ENCODE measurements at regions not wholly inside any gene's neighbourhood (a gene's known extent, or its start where the extent isn't known, plus 50 kb on each side); places are given as distances from the start of the nearest gene placed in this dataset.

DNA sequence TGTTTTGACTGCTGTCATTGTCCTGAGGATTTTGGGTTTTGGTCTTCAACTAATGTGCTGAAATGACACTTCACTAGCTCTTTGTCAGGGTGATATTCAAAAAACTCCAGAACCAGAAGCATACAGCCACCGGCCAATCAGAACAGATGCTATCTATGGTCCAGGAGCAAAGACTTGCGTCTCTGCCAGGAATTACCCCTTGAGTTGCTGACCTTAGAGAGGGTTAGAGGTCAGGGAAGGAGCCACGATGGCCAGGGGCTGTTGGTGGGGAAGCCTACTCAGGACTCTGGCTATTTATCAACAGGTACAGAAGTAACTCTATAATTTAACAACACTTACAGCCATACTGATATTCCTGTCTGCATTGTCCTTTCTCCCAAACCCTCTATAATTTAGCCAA, 356.8 kb downstream of the EFNA5 start:
- TF ChIP-seq, protein P1, sequence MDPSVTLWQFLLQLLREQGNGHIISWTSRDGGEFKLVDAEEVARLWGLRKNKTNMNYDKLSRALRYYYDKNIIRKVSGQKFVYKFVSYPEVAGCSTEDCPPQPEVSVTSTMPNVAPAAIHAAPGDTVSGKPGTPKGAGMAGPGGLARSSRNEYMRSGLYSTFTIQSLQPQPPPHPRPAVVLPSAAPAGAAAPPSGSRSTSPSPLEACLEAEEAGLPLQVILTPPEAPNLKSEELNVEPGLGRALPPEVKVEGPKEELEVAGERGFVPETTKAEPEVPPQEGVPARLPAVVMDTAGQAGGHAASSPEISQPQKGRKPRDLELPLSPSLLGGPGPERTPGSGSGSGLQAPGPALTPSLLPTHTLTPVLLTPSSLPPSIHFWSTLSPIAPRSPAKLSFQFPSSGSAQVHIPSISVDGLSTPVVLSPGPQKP (IDR thresholded peaks at IDR 0.05; ENCODE audit: borderline replicate concordance, low read depth, low read length) = no peak
- TF ChIP-seq RAD21 (IDR thresholded peaks at IDR 0.05; ENCODE audit: low read length) = no peak
- TF ChIP-seq RFX5 (IDR thresholded peaks at IDR 0.05; ENCODE audit: low read depth, low read length) = no peak
- no peak for TF ChIP-seq NFE2L2 (IDR thresholded peaks at IDR 0.05; ENCODE audit: low read depth, low read length)
- TF ChIP-seq CHD1 (IDR thresholded peaks at IDR 0.05; ENCODE audit: low read depth, low read length) = no peak
- TF ChIP-seq MAFK (IDR thresholded peaks at IDR 0.05; ENCODE audit: low read depth, low read length) = no peak
- TF ChIP-seq, protein P2, sequence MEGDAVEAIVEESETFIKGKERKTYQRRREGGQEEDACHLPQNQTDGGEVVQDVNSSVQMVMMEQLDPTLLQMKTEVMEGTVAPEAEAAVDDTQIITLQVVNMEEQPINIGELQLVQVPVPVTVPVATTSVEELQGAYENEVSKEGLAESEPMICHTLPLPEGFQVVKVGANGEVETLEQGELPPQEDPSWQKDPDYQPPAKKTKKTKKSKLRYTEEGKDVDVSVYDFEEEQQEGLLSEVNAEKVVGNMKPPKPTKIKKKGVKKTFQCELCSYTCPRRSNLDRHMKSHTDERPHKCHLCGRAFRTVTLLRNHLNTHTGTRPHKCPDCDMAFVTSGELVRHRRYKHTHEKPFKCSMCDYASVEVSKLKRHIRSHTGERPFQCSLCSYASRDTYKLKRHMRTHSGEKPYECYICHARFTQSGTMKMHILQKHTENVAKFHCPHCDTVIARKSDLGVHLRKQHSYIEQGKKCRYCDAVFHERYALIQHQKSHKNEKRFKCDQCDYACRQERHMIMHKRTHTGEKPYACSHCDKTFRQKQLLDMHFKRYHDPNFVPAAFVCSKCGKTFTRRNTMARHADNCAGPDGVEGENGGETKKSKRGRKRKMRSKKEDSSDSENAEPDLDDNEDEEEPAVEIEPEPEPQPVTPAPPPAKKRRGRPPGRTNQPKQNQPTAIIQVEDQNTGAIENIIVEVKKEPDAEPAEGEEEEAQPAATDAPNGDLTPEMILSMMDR (conservative IDR thresholded peaks at IDR 0.05; ENCODE audit: low read depth, low read length) = no peak
- TF ChIP-seq FOS (IDR thresholded peaks at IDR 0.05; ENCODE audit: low read depth, low read length) = no peak
- TF ChIP-seq MAZ (IDR thresholded peaks at IDR 0.05; ENCODE audit: borderline replicate concordance, low read depth, low read length) = no peak
- TF ChIP-seq, protein P3, sequence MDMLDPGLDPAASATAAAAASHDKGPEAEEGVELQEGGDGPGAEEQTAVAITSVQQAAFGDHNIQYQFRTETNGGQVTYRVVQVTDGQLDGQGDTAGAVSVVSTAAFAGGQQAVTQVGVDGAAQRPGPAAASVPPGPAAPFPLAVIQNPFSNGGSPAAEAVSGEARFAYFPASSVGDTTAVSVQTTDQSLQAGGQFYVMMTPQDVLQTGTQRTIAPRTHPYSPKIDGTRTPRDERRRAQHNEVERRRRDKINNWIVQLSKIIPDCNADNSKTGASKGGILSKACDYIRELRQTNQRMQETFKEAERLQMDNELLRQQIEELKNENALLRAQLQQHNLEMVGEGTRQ (IDR thresholded peaks at IDR 0.05; ENCODE audit: low read depth, low read length) = no peak
- no peak for TF ChIP-seq POLR2A (IDR thresholded peaks at IDR 0.05; ENCODE audit: low read depth, low read length)
- no peak for TF ChIP-seq MXI1 (IDR thresholded peaks at IDR 0.05; ENCODE audit: borderline replicate concordance, low read depth, low read length)
- no TSS peak for BruUV-seq (replicated peaks)
- ChIA-PET CTCF (no interaction called here), POLR2A (ENCODE audit: unreplicated experiment) (no interaction called here)
- no peak overlapping the region for H4K5ac ChIP-seq (ENCODE audit: low read depth, low read length)
- no peak overlapping the region for H3K4me2 ChIP-seq (ENCODE audit: low read depth, low read length)
- no peak overlapping the region for H2AK5ac ChIP-seq (ENCODE audit: low read depth, low read length)
- intact Hi-C loops (cut with micrococcal nuclease) = no loop called here
- no peaks in the 10 kb centered on the region; the same call in 1 of the 2 replicates for H3K27me3 ChIP-seq (ENCODE audit: control insufficient read depth, insufficient read depth, low read length)
- H3K79me1 ChIP-seq (ENCODE audit: low read depth in 1 of 2, low read length in 2 of 2) = no peaks in the 10 kb centered on the region
- no peaks in the 10 kb centered on the region for H4K20me1 ChIP-seq (ENCODE audit: insufficient read depth, low read length)
- WGBS, 2 experiments (ENCODE audit: extremely low coverage in 2 of 2, insufficient read length in 1 of 2) = no CpG with 5 or more reads among the region's 3 CpGs
- no peak overlapping the region for H3K4ac ChIP-seq (ENCODE audit: low read depth, low read length)
- no peak overlapping the region for H3K14ac ChIP-seq (replicated peaks; ENCODE audit: low read depth, low read length)
- no peak overlapping the region for H2AK9ac ChIP-seq (replicated peaks; ENCODE audit: low read depth, low read length, poor library complexity)
- H3K4me3 ChIP-seq (ENCODE audit: insufficient read depth, low read depth, low read length) = no peak overlapping the region
- H4K91ac ChIP-seq (ENCODE audit: insufficient read depth, low read depth, low read length) = no peak overlapping the region
- no peak overlapping the region for H4K8ac ChIP-seq (ENCODE audit: low read depth in 2 of 2, low read length in 2 of 2)
- no peak for DNase-seq
- no peaks in the 10 kb centered on the region for H3K4me1 ChIP-seq (ENCODE audit: control insufficient read depth, insufficient read depth, low read length)
- H2BK20ac ChIP-seq (ENCODE audit: low read depth, low read length) = no peak overlapping the region
- no peaks in the 10 kb centered on the region for H3K36me3 ChIP-seq (ENCODE audit: control insufficient read depth, insufficient read depth, low read length)
- ATAC-seq (ENCODE audit: low read depth) = no peak
- H3K18ac ChIP-seq (ENCODE audit: low read depth, low read length) = no peak overlapping the region
- no peak overlapping the region for H2AFZ ChIP-seq (replicated peaks; ENCODE audit: low read length, poor library complexity)
- no peak overlapping the region for H3K9ac ChIP-seq (ENCODE audit: low read depth, low read length)
- no peaks in the 10 kb centered on the region for H3K9me1 ChIP-seq (ENCODE audit: insufficient read depth, low read length)
- H3K23ac ChIP-seq (ENCODE audit: low read depth, low read length) = no peak overlapping the region
- H3K9me3 ChIP-seq (ENCODE audit: control insufficient read depth, insufficient read depth, low read length) = no peaks in the 10 kb centered on the region
- no peak overlapping the region for H3K56ac ChIP-seq (ENCODE audit: extremely low read depth, insufficient read depth, low read length)
- H3K27ac ChIP-seq (ENCODE audit: insufficient read depth, low read length) = no peak overlapping the region
- no peak overlapping the region for H2BK120ac ChIP-seq (ENCODE audit: low read depth, low read length)
- in situ Hi-C loops (cut with MboI; ENCODE audit: low sequenced_read_pairs) = no loop called here
- dilution Hi-C loops (cut with HindIII; ENCODE audit: low sequenced_read_pairs, unreplicated experiment) = no loop called here
- no peak overlapping the region for H2BK5ac ChIP-seq (ENCODE audit: low read depth, low read length, poor library complexity, severe bottlenecking)
- no peak overlapping the region for H2BK15ac ChIP-seq (ENCODE audit: low read depth, low read length)

Data from IMR-90 (cell line).